ENCODE measurements at regions not wholly inside any gene's neighbourhood (a gene's known extent, or its start where the extent isn't known, plus 50 kb on each side); places are given as distances from the start of the nearest gene placed in this dataset.
"Not testable (repeated sequence)": the region's sequence is repeated elsewhere in the genome, so short reads cannot be mapped to it uniquely, and the experiment has no call there.

GRCh38 chr10:90276894-90277475, 575.6 kb downstream of the KIF20B start:
- no peak for DNase-seq (ENCODE audit: low spot score)

GRCh38 chr10:90286406-90286805, 571.4 kb downstream of the HTR7 start:
- DNase-seq (ENCODE audit: low spot score) = no peak

- DNase-seq (ENCODE audit: low spot score) = no peak
Observed at GRCh38 chr10:90286941-90287340, 570.9 kb downstream of the HTR7 start.

- no peak for DNase-seq (ENCODE audit: low spot score)
Observed at GRCh38 chr10:90288391-90288933, 569.4 kb downstream of the HTR7 start.

- no peak for DNase-seq (ENCODE audit: low spot score)
Observed at GRCh38 chr10:90289037-90289436, 568.8 kb downstream of the HTR7 start.

- DNase-seq (ENCODE audit: low spot score) = no peak
Observed at GRCh38 chr10:90293616-90294015, 564.2 kb downstream of the HTR7 start.

- not testable (repeated sequence) for DNase-seq (ENCODE audit: low spot score)
Observed at GRCh38 chr10:90294821-90295540, 562.9 kb downstream of the HTR7 start.

GRCh38 chr10:90302031-90302430, 555.8 kb downstream of the HTR7 start:
- DNase-seq (ENCODE audit: low spot score) = not testable (repeated sequence)

- no peak for DNase-seq (ENCODE audit: low spot score)
Observed at GRCh38 chr10:90302758-90303481, 554.9 kb downstream of the HTR7 start.

GRCh38 chr10:90304533-90304932, 553.3 kb downstream of the HTR7 start:
- DNase-seq (ENCODE audit: low spot score) = no peak

GRCh38 chr10:90306187-90306586, 551.7 kb downstream of the HTR7 start:
- DNase-seq (ENCODE audit: low spot score) = no peak

GRCh38 chr10:90308223-90308622, 549.6 kb downstream of the HTR7 start:
- DNase-seq (ENCODE audit: low spot score) = no peak

GRCh38 chr10:90313576-90314325, 544.1 kb downstream of the HTR7 start:
- DNase-seq (ENCODE audit: low spot score) = no peak

GRCh38 chr10:90314718-90315117, 543.1 kb downstream of the HTR7 start:
- DNase-seq (ENCODE audit: low spot score) = no peak

- DNase-seq (ENCODE audit: low spot score) = no peak
Observed at GRCh38 chr10:90317172-90317571, 540.7 kb downstream of the HTR7 start.

GRCh38 chr10:90318659-90319058, 539.2 kb downstream of the HTR7 start:
- no peak for DNase-seq (ENCODE audit: low spot score)

- DNase-seq (ENCODE audit: low spot score) = peak; percentile 26
Observed at GRCh38 chr10:90319188-90319914, 538.5 kb downstream of the HTR7 start.

- no peak for DNase-seq (ENCODE audit: low spot score)
Observed at GRCh38 chr10:90321132-90321816, 536.6 kb downstream of the HTR7 start.

- no peak for DNase-seq (ENCODE audit: low spot score)
Observed at GRCh38 chr10:90326498-90327267, 531.2 kb downstream of the HTR7 start.

- DNase-seq (ENCODE audit: low spot score) = no peak
Observed at GRCh38 chr10:90327611-90328010, 530.2 kb downstream of the HTR7 start.
